ENCODE measurements at regions not wholly inside any gene's neighbourhood (a gene's known extent, or its start where the extent isn't known, plus 50 kb on each side); places are given as distances from the start of the nearest gene placed in this dataset.

- Histone ChIP-seq H3K27ac (no peak overlapping the region), H3K4me1 (peaks cover 0 to 5% (median 2%) of the 10 kb centered on the region in 4 donors), H3K27me3 (peaks cover 0 to 26% (median 0%) of the 10 kb centered on the region in 3 donors), H3K36me3 (no peaks in the 10 kb centered on the region), H3K9me3 (no peaks in the 10 kb centered on the region), H3K4me3 (no peak overlapping the region)
- 67 to 79% (median 71%) methylated on average over 1 of the region's 1 CpG for whole genome bisulfite sequencing, 5 donors
- no peak for TF ChIP-seq POLR2AphosphoS5 (IDR thresholded peaks at IDR 0.05)
- TF ChIP-seq EP300 (IDR thresholded peaks at IDR 0.05) = no peak
- no peak for TF ChIP-seq POLR2A (IDR thresholded peaks at IDR 0.05)
- TF ChIP-seq, protein P1, sequence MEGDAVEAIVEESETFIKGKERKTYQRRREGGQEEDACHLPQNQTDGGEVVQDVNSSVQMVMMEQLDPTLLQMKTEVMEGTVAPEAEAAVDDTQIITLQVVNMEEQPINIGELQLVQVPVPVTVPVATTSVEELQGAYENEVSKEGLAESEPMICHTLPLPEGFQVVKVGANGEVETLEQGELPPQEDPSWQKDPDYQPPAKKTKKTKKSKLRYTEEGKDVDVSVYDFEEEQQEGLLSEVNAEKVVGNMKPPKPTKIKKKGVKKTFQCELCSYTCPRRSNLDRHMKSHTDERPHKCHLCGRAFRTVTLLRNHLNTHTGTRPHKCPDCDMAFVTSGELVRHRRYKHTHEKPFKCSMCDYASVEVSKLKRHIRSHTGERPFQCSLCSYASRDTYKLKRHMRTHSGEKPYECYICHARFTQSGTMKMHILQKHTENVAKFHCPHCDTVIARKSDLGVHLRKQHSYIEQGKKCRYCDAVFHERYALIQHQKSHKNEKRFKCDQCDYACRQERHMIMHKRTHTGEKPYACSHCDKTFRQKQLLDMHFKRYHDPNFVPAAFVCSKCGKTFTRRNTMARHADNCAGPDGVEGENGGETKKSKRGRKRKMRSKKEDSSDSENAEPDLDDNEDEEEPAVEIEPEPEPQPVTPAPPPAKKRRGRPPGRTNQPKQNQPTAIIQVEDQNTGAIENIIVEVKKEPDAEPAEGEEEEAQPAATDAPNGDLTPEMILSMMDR (IDR thresholded peaks at IDR 0.05) = no peak
- no peak for DNase-seq
- intact Hi-C loops (cut with DNase I; ENCODE audit: low total_unique reads) = no loop called here
Observed at GRCh38 chr13:52905701-52906100, 57.3 kb upstream of the PCDH8 start.

GRCh38 chr13:52903320-52903719, 54.9 kb upstream of the PCDH8 start:
- H3K27me3 ChIP-seq = peaks cover 0 to 26% (median 0%) of the 10 kb centered on the region in 3 donors
- peaks cover 0 to 5% (median 2%) of the 10 kb centered on the region in 4 donors for H3K4me1 ChIP-seq
- DNase-seq = no peak
- no peak overlapping the region for H3K27ac ChIP-seq
- intact Hi-C loops (cut with DNase I; ENCODE audit: low total_unique reads) = no loop called here
- H3K4me3 ChIP-seq = no peak overlapping the region
- no peaks in the 10 kb centered on the region for H3K36me3 ChIP-seq
- no peaks in the 10 kb centered on the region for H3K9me3 ChIP-seq
- WGBS, 5 donors = 20 to 32% (median 27%) methylated on average over 4 of the region's 4 CpGs
- TF ChIP-seq, protein P1 (IDR thresholded peaks at IDR 0.05) = no peak
- no peak for TF ChIP-seq POLR2AphosphoS5 (IDR thresholded peaks at IDR 0.05)
- no peak for TF ChIP-seq POLR2A (IDR thresholded peaks at IDR 0.05)
- no peak for TF ChIP-seq EP300 (IDR thresholded peaks at IDR 0.05)

- intact Hi-C loops (cut with DNase I; ENCODE audit: low total_unique reads) = no loop called here
- Histone ChIP-seq H3K27ac (no peak overlapping the region), H3K4me3 (no peak overlapping the region), H3K27me3 (peaks cover 0 to 5% (median 0%) of the 10 kb centered on the region in 3 donors), H3K9me3 (no peaks in the 10 kb centered on the region), H3K4me1 (peaks cover 0 to 9% (median 3%) of the 10 kb centered on the region in 4 donors), H3K36me3 (no peaks in the 10 kb centered on the region)
- no peak for DNase-seq
- TF ChIP-seq POLR2A (IDR thresholded peaks at IDR 0.05) = no peak
- no peak for TF ChIP-seq EP300 (IDR thresholded peaks at IDR 0.05)
- TF ChIP-seq, protein P1 (IDR thresholded peaks at IDR 0.05) = no peak
- no peak for TF ChIP-seq POLR2AphosphoS5 (IDR thresholded peaks at IDR 0.05)
- WGBS, 5 donors = 94 to 97% (median 96%) methylated on average over 4 to 5 of the region's 5 CpGs
Observed at GRCh38 chr13:52899206-52899605, 50.8 kb upstream of the PCDH8 start.
